Astrocyte of the spinal cord (primary cell): ENCODE measurements at regions not wholly inside any gene's neighbourhood (a gene's known extent, or its start where the extent isn't known, plus 50 kb on each side); places are given as distances from the start of the nearest gene placed in this dataset.

Source experiments
- DNase-seq: peaks from one replicate; pipeline ENCODE4 v3.0.0; 2011; ENCODE audit warnings: low read depth, low spot score
- H3K4me3 ChIP-seq: 2 replicates; pipeline ENCODE4 v1.5.1; 2011; ENCODE audit warnings: low read depth, mild to moderate bottlenecking, low read length, moderate library complexity
- CTCF ChIP-seq: IDR thresholded peaks from 2 replicates; pipeline ENCODE4 v1.5.1; 2012; ENCODE audit warnings: low read depth, mild to moderate bottlenecking, low read length, inconsistent platforms
- in situ Hi-C: cut with HindIII; loops from 2 replicates; pipeline ENCODE4 v1.10.0; 2017; ENCODE audit warnings: low sequenced_read_pairs

- DNase-seq = no peak
These were observed 276.3 kb downstream of the DUSP6 start for GRCh38 chr12:89075880-89076540.

GRCh38 chr12:89073659-89074058 lies 278.6 kb downstream of the DUSP6 start:
- no peak overlapping the region for H3K4me3 ChIP-seq
- DNase-seq = no peak
- in situ Hi-C loops = no loop called here
- no peak for TF ChIP-seq CTCF

More at GRCh38 chr12:89075880-89076540, 276.3 kb downstream of the DUSP6 start:
- TF ChIP-seq CTCF = no peak
- H3K4me3 ChIP-seq = no peak overlapping the region
- in situ Hi-C loops = no loop called here

- no peak for TF ChIP-seq CTCF
- in situ Hi-C loops = no loop called here
- peak; percentile 74 for DNase-seq
- no peak overlapping the region for H3K4me3 ChIP-seq
These were observed 279.3 kb downstream of the DUSP6 start for GRCh38 chr12:89073027-89073398.

DNA sequence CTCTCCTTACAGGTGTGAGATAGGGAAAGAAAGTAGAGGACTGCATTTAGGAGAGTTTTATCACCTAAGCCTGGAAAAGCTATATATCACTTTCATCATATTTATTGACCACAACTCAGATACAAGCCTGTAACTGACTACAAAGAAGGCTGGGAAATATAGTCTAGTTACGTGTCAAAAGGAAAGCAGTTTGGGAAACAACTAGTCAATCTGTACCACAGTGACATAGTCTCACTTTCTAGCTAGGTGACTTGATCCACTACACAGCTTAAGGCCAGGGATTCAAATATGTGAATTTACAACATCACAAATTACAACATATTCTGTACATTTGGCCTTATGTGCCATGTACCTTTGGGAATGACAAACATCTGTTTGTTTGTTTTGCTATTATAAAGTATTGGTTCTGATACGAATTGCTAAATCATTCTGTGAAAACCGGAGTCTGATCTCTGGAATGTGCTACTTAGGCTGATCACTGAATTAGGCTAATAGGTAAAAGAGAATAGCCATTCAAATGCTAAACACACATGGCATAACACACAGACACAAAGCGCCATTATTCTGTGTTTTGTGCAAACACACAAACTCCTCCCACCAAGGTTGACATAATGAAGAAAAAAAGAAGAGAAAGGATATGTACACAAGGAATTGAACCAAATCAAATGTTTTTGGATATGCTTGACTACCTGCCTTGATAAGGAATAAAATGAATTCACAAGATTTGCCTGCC lies 279.8 kb downstream of the DUSP6 start:
- in situ Hi-C loops = no loop called here
- no peak for TF ChIP-seq CTCF
- DNase-seq = no peak
- no peak overlapping the region for H3K4me3 ChIP-seq

DNA sequence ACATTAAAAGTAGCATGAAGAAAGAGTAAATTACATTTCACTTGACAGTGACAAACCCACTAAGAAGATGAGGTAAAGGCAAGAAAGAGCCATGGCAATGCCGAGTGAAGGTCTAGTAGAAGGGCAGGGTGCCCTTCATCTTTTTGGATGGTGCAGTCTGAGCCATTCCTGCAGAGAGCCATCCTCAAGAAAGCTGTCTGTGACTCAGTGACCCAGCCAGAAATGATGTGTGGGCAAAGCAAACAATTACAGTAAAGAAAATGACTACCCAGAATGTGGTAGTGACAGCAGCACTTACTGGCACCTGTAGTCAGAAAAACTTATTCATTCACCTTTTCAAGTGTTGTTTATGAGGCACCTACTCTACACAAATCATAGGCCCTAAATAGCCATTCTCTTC lies 281.7 kb downstream of the DUSP6 start:
- no peak for DNase-seq
- in situ Hi-C loops = no loop called here
- no peak overlapping the region for H3K4me3 ChIP-seq
- TF ChIP-seq CTCF = no peak

DNA sequence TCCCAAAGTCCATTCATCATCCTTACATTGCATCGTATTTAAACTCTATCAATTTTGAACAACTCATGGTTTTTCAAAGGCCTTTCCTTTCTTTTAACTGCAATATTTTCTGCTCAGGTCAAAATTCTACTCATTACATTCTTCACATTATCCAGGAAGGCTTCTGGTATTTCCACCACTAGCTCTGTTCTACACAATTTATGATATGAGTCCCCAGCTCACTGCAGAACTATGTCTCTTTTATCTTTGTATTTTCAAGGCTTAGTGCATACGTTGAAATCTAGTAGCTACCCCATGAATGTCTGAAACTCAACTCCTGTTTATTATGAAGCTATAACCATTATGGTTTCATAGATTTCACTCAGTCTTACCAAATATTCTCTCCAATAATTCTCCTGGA lies 282.9 kb downstream of the DUSP6 start:
- in situ Hi-C loops = no loop called here
- H3K4me3 ChIP-seq = no peak overlapping the region
- no peak for TF ChIP-seq CTCF
- DNase-seq = peak; percentile 23
